ENCODE measurements at regions not wholly inside any gene's neighbourhood (a gene's known extent, or its start where the extent isn't known, plus 50 kb on each side); places are given as distances from the start of the nearest gene placed in this dataset.
A peak's percentile ranks its signal among the peaks of the same experiment; 100 is the strongest.

DNA sequence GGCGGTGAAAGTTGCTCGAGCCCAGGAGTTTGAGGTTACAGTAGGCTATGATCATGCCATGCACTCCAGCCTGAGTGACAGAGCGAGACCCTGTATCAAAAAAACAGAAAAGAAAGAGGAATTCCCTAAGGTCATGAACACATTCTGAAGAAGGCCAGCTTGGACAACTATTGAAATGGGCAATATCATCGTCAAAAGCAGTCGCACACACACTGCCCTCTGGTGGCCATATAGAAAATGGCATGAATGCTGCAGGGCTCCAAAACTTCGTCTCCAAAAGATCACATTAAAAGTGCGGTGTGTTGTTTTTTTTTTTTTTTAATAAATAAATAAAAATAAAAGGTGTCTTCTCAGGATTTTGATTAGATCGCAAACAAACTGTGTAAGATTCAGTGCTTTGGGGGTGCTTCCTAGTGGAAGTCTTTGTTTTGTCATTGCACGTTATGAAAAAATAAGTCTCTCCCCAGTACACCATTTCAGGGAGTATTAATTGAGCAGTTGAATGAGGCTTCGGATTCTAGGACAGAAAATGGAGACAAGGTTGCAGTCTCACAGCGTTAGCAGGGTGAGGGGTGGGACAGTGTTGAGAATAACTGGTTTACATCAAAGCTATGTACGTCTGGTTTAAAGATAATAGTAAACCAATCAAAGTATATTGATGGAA is 87.5 kb upstream of the FMN2 start:
- FAIRE-seq = no peak

DNA sequence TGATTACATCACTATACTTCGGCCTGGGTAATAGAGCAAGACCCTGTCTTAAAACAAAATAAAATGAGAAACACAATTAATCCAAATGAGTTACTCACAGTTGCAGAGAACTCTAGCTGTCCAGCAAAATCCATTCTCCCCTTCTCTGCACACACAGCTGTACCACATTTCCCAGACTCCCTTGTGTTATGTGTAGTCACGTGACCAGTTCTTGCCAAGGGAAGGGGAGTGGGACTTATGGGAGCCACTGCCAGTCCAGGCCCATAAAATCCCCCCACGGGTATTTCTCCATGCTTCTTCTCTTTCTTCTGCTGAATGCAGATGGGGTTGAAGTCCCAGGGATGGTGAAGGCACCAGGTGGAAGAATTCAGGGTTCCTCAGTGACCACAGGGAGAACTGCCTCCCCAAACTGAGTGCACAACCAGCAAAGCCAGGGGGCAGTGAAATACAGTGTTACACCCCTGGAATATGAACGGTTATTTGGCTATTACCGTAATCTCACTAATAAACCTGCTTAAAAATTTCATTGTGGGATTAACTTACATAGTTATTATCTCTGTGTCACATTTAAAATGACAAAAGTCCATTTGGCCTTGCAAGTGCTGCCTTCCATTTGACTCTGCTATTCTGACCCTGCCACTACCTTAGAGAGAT is 85.6 kb upstream of the FMN2 start:
- no peak for FAIRE-seq

DNA sequence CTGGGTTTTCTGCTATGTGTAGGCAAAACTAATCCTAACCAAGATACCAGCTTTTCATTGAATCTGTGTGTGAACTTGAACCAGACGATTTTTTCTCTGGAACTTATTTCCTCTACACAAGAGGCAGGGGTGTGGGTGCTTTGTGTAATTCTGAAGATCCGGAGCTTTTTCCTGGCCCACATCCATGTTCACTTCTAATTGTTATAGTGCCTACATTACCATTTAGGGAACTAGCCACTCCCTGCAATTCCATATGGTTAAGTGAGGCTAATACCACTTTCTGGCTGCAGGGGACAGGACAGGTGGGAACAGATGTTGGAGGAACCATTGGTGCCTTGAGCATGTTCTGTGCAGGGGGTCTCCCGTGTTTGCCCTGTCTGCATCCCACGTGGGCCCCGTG is 83.4 kb upstream of the FMN2 start:
- no peak for FAIRE-seq

DNA sequence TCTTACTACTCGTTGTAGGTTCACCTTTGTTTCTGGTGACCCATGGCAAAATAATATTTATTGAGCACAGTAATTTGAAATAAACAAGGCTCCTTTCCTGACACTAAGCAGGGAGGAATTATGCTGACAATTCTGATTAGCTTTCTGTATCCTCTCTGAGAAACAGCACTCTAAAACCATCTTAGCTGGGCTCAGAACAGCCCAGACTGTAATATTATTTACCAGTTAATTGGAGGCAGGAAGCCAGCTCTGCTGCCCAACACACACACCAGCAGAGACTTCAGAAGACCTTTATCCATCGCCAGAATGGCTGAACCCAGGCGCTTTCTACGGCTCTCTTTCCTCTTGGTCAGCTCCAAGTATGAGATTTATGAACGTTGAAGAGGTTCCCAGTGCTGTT is 77.6 kb upstream of the FMN2 start:
- FAIRE-seq = no peak

DNA sequence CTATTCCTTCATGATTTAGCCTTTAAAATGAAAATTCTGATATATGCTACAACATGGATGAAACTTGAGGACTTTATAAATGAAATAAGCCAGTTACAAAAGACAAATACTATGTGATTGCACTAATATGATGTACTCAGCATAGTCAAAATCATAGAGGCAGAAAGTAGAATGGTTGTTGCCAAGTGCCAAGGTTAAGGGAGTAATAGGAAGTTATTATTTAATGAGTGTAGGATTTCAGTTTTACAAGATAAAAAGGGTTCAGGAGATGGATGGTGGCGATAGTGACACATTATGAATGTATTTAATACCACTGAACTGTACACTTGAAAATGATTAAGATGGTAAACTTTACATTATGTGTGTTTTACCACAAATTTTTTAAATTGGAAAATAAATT is 73.1 kb upstream of the FMN2 start:
- FAIRE-seq = no peak

DNA sequence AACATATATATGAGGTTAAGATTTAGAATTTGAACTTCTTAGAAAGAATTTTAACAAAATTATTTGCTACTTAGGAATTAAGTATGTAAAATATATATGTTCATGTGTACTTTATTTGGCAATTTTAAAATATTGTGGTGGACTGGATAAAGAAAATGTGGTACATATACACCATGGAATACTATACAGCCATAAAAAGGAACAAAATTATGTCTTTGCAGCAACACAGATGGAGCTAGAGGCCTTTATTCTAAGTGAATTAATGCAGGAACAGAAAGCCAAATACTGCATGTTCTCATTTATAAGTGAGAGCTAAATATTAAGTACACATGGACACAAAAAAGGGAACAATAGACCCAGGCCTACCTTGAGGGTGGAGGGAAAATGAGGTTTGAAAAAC is 72.2 kb upstream of the FMN2 start:
- no peak for FAIRE-seq

DNA sequence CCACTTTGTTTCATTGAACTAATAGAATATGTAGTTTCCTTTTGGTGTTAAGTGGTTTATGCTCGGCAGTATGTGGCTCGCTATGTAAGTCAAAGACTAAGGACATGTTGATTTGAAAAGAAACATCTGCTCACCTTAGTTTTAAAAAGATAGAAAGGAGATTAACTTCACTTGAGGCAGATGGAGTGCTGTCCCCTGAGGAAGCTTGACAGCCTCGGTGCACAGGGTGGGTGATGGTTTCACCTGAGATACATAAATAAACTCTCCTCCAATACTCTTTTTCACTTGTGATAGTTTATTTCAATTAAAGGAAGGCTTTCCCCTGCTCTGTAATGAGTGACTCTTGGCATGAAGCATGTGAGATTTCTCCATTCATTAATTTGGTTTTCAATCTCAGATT is 70.8 kb upstream of the FMN2 start:
- FAIRE-seq = no peak

DNA sequence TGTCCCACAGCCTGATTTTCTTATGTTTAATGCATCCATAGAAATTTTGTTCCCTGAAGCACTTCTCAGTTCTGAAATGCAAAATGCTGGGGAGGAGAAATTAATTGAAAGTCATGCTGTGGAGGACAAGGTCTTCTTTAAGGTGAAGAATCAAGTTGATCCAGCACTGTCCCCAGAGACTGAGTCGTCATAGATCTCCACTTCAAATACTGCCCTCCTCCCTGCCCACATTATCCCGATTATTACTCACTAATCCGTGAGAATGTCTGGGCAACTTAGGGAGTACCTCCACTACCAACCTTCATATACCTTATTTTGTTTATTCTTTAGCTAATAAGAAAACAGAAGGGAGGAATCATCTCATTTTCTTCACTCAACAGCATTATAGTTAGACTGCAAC is 70.0 kb upstream of the FMN2 start:
- FAIRE-seq = no peak

DNA sequence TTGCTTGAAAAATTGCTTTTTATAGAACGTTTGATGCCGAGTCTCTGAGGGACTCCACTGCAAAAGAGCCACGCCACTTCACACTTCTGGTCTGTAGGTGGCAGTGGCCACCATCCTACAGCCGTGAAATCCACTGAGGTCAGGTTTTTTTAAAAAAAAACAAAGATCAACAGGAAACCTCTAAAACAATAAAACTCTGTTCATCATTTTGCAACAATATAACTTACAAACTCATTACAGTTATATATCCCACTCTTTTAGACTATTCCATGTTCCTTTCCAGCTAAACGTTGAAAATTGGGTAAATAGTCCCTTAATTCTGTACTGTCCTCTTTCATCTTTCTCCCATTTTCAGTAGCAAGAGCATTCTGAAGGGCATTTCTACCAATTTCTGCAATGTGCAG is 64.6 kb upstream of the FMN2 start:
- FAIRE-seq = peak; percentile 92

DNA sequence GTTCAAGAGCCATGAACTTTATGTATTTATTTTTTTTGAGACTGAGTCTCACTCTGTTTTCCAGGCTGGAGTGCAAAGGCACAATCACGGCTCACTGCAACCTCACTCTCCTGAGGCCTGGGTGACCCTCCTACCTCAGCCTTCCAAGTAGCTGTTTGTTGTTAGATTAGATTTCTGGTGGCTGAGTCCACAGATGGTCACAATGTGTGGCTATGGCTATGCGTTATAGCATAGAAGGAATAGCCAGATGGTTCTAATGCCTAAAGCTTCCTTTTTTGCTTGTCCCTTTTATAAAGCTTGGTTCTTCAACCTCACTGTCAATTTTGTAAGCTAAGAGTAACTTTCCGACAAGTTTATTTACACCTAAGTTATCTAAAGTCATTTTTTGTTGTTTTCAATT is 62.3 kb upstream of the FMN2 start:
- FAIRE-seq = no peak

DNA sequence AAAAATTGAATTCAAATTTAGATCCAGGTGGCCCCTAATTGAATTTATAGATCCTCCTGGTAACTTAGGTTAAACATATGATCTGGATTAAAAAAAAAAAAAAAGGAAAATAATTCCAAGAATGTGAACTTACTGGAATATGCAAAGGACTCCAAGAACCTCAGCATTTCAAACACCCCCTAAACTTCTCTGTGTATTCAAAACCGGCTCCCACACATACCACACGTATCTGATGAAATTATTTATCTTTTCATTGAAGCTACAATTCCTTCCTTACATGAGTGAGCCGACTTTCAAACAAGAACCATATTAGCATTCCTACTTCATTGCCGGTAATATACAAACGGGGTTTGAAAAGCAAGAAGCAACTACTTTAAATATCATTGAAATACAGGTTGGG is 61.4 kb upstream of the FMN2 start:
- FAIRE-seq = no peak

DNA sequence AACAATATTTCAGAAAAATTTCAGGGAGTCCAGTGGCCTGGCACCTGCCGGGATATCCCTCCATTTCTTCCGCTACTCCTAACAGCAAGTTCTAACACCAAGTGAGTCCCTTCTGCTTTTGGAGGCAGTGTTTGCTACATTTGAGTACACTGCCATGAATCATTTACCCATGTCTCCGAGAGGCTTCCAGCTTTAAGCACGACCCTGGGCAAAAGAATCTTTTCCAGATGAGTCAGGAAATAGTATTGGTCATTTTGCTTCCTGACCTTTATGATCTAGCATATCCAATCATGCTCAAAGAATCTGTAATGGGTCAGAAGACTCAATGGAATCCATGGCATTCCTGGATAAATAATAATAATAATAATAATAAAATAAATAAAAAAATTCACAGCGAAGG is 60.7 kb upstream of the FMN2 start:
- FAIRE-seq = no peak

DNA sequence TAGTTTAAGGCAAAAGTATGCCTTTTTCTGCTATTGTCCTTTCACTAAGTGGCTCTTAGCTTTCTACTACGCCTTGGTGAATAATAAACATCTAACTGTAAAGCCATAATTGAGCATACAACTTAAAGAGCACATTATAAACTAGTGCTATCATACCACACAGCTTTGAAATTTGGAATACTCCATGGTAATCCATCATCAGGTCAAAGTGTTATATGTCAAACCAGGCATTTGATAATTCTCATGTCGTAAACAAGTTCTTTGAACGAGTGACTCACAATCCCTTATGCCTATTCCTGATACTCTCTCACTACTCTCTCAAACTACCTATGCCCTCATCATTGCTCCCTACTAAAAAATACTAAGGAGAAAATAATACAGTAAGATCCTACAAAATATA is 60.3 kb upstream of the FMN2 start:
- FAIRE-seq = no peak

DNA sequence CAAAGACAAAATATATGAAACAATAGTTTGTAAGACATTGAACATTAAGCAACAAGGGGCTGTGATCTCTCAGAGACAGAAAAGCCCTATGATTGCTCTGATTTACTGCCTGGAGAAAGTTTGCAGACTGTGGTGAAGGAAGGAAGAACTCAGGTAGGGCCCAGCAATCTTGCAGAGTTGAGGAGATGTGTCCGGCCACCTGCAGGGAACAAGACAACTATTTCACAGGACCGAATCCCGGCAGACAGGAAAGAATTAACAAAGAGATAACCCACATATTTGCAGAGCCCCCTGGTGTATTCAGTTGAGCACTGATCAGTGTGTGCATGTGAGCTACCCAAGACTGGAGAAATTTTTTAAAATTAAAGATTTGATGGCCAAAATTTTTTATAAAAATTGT is 58.3 kb upstream of the FMN2 start:
- FAIRE-seq = no peak

DNA sequence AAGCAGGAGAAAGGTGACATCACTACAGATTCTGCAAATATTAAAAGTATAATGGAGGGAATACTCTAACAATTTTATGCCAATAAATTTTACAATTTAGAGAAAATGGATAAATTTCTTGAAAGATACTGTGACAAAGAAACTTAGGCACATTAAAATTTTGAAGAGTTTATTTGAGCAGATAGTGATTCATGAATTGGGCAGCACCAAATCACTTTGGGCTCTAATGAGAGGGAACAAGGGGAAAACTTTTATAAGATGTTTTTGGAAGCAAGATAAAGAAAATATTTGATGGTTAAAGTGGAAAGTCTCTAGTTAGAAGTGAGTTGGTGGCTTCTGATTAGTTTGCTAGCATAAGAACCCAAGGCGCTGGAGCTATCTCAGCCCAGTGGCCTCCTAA is 55.2 kb upstream of the FMN2 start:
- no peak for FAIRE-seq

Data from islet of Langerhans (tissue), 1 donor.